HG03575 (cell line): ENCODE measurements at regions not wholly inside any gene's neighbourhood (a gene's known extent, or its start where the extent isn't known, plus 50 kb on each side); places are given as distances from the start of the nearest gene placed in this dataset.
"Not testable (repeated sequence)": the region's sequence is repeated elsewhere in the genome, so short reads cannot be mapped to it uniquely, and the experiment has no call there.

ENCODE experiments used
- ATAC-seq: cut with Tn5 transposase; IDR thresholded peaks from one replicate; pipeline ENCODE4 v1.9.1; 2021; ENCODE audit not compliant: unreplicated experiment, insufficient number of reproducible peaks, low FRiP score; ENCODE audit errors: extremely low read depth

DNA sequence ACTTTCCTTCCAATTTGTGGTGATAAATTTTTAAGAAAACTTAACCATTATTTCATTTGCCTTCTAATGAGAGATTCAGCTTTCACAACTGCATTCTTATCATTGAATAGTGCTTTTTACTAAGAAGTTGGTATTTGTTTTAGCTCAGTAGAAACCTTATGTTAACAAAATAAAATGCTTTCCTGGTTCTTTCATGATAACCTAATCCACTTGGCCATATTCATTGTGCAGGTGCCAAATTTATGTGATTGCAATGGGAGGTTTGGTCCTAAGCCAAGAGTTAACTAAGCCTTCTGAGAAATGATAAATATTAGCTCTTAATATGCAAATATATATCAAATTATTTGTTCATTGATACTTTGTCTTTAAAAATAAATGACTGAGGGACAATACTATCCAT is 141.1 kb upstream of the TLE4 start:
- ATAC-seq, result no peak

DNA sequence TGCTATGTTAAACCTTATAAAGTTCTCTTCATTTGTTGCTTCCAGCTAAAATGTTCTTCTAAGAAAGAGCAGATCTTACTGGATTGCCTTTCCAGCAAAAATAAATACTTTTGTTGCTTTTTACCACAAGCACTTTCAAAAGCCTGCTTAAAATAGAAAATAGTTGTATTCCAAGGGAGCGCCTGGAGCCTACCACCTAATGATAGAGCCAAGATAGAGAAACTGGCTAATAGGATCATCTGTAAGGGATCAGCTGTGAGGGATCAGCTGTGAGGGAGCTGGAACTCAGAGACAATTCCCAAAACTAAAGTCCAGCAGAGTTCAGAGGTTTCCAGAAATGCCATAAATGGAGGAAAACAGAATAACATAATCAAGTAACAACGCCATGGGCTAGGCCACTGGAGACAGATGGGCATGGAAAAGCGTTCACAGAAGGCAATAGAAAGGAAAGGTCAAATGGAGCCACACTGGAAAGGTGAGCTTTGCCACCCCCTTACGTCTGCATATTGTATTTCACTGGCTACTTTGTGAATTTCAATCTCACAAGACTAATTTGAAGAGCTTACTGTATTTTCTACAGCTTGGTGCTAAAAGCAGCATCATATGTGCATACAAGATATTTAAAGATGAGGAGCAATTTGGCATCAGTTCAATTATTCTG is 140.6 kb upstream of the TLE4 start:
- no peak for ATAC-seq

DNA sequence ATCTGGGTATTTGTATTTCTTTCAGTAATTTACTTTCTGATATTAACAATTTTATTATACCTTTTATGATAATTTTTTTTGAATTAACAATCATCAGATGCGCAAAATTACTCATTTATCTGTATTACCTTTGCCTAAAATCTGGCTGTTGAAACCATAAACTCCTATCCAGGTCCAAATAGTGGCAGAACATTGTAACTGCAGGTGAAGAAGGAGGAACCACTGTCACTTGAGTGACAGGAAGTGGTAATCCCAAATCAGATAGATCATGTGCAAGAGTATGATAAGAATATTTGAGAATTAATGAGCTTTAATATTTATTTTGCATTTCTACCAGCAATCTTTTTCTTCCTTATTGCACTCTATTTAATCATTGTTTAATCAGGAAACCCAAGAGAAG is 139.3 kb upstream of the TLE4 start:
- ATAC-seq, result no peak

DNA sequence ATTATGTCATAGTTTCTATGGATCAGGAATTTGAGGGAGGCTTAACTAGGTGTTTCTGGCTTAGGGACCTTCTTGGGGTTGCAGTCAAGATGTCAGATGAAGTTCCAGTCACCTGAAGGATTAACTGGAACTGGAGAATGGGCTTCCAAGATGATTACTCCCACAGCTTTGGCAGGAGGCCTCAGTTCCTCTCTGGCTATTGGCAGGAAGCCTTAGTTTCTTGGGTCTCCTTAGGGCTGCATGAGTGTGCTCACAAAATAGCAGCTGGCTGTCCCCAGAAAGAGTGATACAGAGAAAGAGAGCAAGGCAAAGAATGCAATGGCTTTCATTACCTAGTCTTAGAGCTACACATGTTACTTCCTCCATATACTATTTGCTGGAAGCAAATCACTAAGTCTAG is 138.1 kb upstream of the TLE4 start:
- no peak for ATAC-seq

DNA sequence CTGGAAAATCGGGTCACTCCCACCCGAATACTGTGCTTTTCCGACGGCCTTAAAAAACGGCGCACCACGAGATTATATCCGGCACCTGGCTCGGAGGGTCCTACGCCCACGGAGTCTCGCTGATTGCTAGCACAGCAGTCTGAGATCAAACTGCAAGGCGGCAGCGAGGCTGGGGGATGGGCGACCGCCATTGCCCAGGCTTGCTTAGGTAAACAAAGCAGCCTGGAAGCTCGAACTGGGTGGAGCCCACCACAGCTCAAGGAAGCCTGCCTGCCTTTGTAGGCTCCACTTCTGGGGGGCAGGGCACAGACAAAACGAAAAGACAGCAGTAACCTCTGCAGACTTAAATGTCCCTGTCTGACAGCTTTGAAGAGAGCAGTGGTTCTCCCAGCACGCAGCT is 132.5 kb upstream of the TLE4 start:
- not testable (repeated sequence) for ATAC-seq

DNA sequence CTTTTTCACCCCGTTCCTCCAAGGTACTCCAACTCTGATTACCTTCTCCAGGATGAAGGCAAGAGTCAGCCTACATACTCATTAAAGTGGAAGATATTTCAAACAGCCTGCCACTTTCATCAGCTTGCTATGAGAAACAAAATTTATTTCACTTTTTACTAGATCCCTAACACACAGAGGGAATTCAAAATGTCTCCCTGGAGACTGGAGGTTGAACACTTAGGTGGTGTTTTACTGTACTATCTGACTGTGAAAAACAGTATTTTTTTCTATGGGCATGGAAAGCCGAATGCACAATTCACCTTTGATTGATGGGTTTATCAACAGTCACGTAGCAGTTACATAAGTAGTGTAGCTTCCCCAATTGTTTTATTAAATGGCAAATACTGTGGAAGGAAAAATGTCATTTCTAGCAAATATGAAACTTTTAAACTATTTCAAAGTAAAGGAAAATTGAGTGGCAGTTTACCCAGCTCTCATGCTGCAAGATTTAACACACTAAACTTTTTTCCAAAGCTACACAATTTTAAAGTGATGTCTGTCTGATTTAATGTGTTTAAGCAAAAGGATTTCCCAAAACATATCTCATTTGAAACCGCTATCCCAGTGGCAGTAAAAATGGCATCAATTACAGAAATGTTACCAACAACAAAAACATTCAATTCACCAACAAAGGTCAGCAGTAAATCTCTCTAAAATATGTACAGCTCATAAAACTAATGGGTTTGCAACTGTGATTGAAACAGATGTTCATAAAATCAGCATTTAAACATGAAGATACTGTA is 125.0 kb upstream of the TLE4 start:
- no peak for ATAC-seq

DNA sequence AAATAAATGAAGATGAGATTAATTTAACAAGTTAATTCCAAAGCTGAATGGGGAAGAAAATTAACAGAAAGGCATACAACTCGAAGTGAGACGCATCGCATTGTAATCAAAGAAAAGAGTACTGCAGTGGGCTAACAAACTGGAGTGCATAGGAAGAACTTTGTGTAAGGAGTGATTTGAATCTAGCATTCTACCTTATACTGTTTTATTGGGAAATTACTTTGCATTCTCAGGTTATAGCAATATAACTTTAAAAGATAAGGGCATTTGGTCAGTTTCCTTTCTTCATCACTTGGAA is 124.5 kb upstream of the TLE4 start:
- no peak for ATAC-seq

DNA sequence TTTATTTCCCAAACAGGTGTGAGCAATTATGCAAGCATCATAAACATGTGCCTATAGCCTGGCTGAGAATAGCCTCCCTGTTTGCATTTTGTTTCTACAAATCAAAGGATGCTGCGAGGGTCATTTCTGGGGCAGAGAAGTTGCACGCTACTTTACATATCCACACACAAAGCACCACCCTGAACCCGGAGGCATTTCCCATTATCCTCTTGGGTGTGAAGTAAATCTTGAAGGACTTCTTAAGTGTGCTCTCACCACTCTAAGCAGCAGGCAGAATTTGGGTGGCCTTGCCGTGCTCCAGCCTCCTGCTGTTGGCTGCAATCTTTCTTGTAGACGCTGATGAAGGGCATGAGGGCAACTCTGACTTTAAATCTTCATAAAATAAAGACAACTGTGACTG is 124.0 kb upstream of the TLE4 start:
- ATAC-seq, result no peak

DNA sequence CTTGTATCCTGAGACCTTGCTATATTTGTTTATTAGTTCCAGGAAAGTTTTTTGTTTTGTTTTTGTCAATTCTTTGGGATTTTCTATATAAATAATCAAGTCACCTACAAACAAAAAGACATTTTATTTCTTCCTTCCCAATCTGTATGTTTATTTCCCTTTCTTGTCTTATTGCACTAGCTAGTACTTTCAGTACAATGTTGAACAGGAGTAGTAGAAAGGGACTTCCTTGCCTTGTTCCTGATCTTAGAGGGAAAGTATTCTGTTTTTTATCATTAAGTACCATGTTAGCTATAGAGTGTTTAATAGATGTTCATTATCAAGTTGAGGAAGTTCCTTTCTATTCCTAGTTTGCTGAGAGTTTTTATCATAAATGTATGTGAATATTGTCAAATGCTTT is 119.5 kb upstream of the TLE4 start:
- no peak for ATAC-seq

DNA sequence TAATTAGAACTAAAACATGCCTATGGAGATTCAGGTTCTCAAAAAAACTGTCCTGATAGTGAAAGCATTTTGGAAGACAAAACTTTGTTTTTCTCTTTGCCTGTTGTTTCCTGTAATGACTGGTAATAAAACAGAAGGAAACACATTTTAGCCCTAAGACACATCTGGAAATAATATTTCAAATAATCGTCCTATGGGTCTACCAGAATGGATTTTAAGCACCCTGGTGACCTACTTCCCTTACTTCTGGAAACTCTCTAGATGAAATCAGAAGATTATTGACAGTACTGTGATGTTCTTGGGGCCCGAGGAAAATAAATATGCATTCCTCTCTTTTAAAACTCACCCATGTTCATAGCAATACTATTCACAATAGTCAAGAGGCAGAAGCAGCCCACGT is 110.1 kb upstream of the TLE4 start:
- no peak for ATAC-seq

DNA sequence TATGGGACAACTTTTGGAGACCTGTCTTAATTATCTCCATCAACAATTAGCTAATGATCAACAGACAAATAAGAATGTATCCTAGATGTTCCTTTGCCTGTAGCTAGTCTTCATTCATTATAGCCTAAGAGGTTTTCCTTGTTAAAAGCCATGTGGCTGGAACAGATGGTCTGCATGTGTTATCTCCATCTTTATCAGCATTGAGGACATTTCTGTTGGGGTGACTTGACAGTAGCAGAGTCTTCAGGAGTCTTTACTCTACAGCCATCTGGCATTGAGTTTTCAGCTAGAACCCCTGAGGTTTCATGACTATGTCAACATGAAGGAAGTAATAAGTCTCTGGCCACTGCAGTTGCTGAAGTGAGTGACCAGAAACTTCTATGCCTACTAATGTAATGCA is 106.6 kb upstream of the TLE4 start:
- ATAC-seq, result no peak

DNA sequence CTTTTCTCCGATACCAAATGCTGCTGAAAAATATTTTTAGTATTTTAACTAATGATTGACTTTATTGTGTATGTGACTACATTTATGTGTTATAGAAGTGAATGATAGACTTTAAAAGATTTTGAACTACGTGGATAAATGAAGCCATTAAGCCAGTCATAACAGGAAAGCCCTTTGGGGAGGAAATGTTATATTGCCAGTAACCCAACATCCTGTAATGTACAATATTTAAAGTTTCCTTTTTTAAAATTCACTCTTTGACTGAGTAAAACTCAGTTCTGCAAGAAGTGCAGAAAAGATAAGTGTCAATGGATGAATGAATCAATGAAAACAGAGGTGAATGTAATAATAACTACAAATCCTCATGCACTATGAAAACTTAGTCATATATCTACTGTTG is 102.6 kb upstream of the TLE4 start:
- no peak for ATAC-seq

DNA sequence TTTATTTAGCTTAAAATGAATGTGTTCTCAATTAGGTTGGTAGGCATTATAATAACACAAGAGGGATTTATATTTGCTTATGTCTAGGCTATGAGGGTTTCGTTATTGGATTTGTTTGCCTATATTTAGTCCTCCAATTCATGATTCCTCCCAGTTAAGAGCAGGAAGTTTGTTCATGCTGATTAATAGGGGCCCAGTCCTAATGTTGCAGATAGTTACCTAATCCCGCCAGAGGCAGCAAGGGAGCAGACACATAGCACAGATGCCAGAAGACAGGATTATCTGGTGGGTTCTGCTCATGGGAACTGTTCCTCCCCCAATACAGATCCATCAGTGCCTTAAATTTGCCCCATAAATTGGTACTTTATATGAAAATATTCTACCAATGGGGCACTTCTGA is 100.8 kb upstream of the TLE4 start:
- ATAC-seq, result no peak

DNA sequence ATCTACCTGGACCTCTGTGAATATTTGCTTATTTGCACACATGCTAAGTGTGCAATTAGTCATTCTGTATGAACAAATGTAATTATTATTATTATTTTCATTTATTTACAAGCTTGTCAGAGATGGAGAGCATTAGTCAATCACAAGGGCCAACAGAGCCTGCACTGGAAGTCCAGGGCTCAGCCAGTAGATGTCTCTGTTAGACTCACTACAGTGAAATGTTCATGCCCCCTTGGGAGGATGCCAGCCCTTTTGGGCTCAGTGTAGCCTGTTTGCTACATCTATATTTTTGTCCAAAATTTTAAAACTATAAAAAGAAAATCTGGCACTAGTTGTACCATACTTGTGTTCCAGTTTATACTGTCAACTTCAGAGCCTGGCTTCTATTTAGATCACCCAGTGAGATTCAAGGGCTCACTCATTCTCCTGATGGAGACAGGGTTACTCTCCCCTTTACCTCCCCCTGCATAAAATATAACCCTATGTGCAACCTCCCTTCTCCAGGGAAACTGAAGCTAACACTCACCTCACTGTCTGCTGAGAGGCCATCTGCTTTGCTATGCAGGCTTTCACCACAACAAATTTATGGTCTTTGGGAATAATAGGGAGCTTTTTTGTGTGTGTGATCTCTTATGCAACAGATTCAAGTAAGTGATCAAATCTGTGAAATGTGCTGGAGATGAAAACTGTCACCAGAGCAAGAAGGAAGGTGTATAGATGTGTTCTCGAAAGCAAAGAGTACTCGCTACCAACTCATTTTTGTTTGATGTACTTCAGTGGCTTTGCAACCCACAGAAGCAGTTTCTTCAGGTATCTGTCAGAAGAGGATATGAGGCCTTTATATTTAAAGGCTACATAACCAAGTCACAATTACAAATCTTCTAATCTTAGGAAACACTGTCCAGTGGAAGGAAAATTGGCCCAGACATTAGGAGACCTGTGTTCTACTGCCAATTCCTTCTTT is 99.9 kb upstream of the TLE4 start:
- ATAC-seq, result no peak

DNA sequence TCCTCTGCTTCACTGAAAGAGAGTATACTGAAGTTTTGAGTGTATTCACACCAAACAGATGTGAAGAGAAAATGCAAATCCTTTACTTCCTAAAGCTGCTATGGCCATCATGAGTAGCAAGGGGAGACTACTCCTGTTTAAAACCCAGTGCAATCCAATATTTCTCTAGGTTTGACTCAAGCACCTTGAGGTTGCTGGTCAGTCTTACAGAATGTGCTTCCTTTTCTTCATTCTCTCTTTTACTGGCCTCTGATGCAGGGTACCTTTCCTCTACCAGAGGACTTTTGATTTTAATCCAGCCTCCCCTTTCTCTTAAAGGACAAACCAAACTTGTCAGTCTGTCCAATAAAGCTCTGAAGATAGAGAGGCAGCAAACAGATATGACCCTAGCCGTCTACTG is 98.1 kb upstream of the TLE4 start:
- no peak for ATAC-seq

DNA sequence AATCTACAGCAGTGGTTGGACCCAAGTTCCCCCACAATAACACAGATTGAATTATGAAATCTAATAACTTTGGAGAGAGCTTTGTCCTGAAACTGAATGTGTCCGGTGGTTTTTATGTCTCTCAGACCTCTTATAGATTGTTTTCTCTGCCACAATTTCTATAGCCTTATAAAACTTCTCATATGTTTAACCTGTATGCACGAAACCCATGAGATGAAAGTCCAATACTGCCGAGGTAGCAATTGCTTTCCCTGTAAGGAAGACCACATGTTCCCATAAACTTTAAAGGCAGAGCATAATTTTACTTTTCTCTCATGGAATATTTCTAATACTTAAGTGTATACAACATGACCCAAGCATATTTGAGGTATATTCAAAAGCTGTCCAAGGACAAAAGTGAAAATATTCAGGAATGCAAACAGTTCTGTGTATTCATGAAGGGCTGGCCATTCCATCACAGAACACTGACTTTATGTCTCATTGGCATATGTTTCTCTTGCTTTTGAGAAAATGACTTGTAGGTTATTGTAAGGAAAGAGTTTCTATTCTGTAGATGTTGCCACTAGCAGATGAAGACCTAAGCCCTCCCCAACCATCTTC is 94.4 kb upstream of the TLE4 start:
- no peak for ATAC-seq

DNA sequence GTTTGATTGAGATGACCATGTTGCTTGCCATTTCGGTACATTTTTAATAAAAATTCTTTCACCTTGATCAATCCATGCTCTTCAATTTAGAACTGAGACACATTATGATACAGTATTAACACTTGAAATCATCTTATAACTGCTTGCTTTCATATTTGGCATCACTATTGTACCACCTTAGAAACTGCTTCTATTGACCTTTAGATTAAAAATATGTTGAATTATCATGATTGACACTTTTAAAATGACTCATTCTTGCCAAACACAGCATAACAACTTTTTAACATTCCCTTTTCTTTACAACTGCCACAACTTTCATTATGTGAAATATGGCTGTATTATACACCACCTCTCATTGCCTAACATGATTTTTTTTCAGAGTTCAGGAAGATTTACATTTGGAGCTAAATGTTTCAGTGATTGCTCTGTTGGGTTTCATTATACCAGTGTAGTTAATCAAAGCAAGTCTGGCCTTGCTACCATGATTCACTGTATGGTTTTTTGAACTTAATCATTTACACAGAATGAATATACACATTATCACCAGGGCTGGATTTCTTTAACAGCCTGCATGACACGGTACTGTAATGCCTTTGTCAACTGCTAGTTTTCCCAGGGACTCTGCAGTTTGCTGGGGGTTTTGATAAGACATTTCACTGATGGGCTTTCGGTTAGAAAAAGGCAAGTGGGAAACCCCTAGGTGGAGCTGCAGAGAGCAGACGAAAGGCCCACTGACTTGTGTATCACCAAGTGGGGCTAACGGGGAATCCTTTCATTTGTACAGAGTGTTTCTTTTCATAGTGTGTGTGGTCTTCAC is 93.6 kb upstream of the TLE4 start:
- ATAC-seq, result no peak

DNA sequence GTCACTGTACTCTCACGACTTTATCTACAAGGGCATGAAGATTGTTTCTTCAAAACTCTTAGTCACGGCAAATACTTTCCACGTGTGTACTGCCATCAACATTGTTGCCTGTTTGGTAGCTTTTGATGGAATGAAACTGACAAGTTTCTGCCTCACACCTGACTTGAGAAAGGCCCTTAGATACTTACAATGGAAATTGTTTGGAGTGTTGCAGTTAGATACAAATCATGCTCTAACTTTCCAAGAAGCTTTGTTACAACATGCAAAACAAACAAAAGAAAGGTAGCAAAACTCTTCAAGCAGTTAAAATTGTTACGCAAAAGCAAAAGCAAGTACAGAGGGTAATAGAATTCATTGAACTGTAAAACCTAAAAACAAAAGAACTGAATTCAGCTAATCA is 91.1 kb upstream of the TLE4 start:
- ATAC-seq, result no peak
